ENCODE measurements at regions not wholly inside any gene's neighbourhood (a gene's known extent, or its start where the extent isn't known, plus 50 kb on each side); places are given as distances from the start of the nearest gene placed in this dataset.

DNA sequence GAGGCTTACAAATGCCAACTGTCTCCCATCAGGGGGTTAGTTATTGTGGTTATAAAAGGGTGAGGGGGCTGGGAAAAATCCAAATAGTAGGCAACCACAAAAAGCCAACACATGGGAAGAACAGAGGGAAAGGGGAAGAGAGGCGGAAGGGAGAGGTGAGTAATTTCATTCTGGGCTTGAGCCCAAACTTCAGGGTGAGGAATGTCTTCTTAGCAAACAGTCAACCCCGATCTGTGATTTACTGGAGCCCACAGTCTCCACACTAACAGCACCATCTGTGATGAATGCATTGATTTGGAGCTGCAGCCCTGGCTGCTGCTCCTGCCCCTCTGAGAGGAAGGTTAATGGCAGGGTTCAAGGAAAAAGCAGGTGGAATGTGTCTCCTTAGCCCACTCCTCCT lies 162.2 kb upstream of the GPR101 start:
- TF ChIP-seq, protein P1, sequence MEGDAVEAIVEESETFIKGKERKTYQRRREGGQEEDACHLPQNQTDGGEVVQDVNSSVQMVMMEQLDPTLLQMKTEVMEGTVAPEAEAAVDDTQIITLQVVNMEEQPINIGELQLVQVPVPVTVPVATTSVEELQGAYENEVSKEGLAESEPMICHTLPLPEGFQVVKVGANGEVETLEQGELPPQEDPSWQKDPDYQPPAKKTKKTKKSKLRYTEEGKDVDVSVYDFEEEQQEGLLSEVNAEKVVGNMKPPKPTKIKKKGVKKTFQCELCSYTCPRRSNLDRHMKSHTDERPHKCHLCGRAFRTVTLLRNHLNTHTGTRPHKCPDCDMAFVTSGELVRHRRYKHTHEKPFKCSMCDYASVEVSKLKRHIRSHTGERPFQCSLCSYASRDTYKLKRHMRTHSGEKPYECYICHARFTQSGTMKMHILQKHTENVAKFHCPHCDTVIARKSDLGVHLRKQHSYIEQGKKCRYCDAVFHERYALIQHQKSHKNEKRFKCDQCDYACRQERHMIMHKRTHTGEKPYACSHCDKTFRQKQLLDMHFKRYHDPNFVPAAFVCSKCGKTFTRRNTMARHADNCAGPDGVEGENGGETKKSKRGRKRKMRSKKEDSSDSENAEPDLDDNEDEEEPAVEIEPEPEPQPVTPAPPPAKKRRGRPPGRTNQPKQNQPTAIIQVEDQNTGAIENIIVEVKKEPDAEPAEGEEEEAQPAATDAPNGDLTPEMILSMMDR (optimal IDR thresholded peaks at IDR 0.05 in 1 of 3, IDR thresholded peaks at IDR 0.05 in 1 of 3, conservative IDR thresholded peaks at IDR 0.05 in 1 of 3; ENCODE audit: extremely low read depth in 1 of 3, insufficient read depth in 2 of 3, low read length in 3 of 3) = no peak
- TF ChIP-seq EZH2 (IDR thresholded peaks at IDR 0.05; ENCODE audit: low read length) = no peak

Measured in keratinocyte (primary cell).